Liver (tissue), 3 donors: ENCODE measurements at regions not wholly inside any gene's neighbourhood (a gene's known extent, or its start where the extent isn't known, plus 50 kb on each side); places are given as distances from the start of the nearest gene placed in this dataset.

Experiments
- EGR1 ChIP-seq, 2 donors: IDR thresholded peaks; 2 replicates each; pipeline ENCODE4 v1.6.1; 2016 to 2018; ENCODE audit warnings: antibody characterized with exemption in 2 of 2, low read depth in 2 of 2
- FOXA1 ChIP-seq: IDR thresholded peaks from 2 replicates; pipeline ENCODE4 v1.6.1; 2016; ENCODE audit warnings: antibody characterized with exemption
- GABPA ChIP-seq, 2 donors: IDR thresholded peaks in 1 of 2; conservative IDR thresholded peaks in 1 of 2; 2 replicates each; pipeline ENCODE4 v1.6.1; 2016; ENCODE audit warnings: antibody characterized with exemption in 2 of 2, mild to moderate bottlenecking in 1 of 2, moderate library complexity in 1 of 2
- HNF4G ChIP-seq: IDR thresholded peaks from 2 replicates; pipeline ENCODE4 v1.6.1; 2016; ENCODE audit warnings: antibody characterized with exemption
- JUND ChIP-seq, 2 donors: IDR thresholded peaks; 2 replicates each; pipeline ENCODE4 v1.6.1; 2016; ENCODE audit warnings: antibody characterized with exemption in 2 of 2
- RAD21 ChIP-seq, 2 donors: IDR thresholded peaks; 2 replicates each; pipeline ENCODE4 v1.6.1; 2016; ENCODE audit warnings: antibody characterized with exemption in 2 of 2, mild to moderate bottlenecking in 2 of 2
- SP1 ChIP-seq: IDR thresholded peaks from 2 replicates; pipeline ENCODE4 v1.6.1; 2018; ENCODE audit warnings: antibody characterized with exemption, mild to moderate bottlenecking
- TAF1 ChIP-seq: conservative IDR thresholded peaks from 2 replicates; pipeline ENCODE4 v1.6.1; 2016; ENCODE audit warnings: antibody characterized with exemption, mild to moderate bottlenecking
- YY1 ChIP-seq: IDR thresholded peaks from 2 replicates; pipeline ENCODE4 v1.6.1; 2016; ENCODE audit warnings: antibody characterized with exemption, mild to moderate bottlenecking
- TF ChIP-seq, protein P1 (sequence below): IDR thresholded peaks from 2 replicates; pipeline ENCODE4 v1.6.1; 2016; ENCODE audit warnings: antibody characterized with exemption
- TF ChIP-seq, protein P2 (sequence below): fragments of 150-350 bp; IDR thresholded peaks from 2 replicates; pipeline ENCODE4 v1.5.1; 2017; ENCODE audit warnings: improper control_type of control experiment, low read depth, low read length; ENCODE audit not compliant: missing input control
- TF ChIP-seq, protein P3 (sequence below): IDR thresholded peaks from 2 replicates; pipeline ENCODE4 v1.6.1; 2016; ENCODE audit warnings: antibody characterized with exemption, mild to moderate bottlenecking
- TF ChIP-seq, protein P4 (sequence below): IDR thresholded peaks from 2 replicates; pipeline ENCODE4 v1.6.1; 2016; ENCODE audit warnings: antibody characterized with exemption
- TF ChIP-seq, protein P5 (sequence below): IDR thresholded peaks from 2 replicates; pipeline ENCODE4 v1.6.1; 2016; ENCODE audit warnings: antibody characterized with exemption
- donor health status: healthy.
- donor health status: healthy.

DNA sequence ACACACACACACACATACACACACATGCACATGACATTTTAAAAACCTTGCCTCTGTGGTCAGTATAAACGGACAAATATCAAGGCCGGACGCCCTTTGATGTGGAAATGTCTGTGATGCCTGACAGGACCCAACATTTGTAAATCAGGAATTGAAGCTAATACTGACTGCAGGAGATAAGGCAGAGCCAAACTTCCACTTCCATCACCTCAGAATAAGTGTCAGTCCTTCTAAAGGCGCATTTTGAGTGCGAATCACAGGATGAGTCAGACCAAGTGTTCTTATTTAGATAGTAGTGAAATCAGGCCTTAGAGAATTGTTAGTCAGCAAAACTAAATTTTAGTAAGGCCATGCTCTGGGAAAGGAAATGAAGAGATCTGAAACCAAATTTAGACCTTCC, 211.7 kb upstream of the LRATD1 start:
- TF ChIP-seq GABPA (IDR thresholded peaks at IDR 0.05 in 1 of 2, conservative IDR thresholded peaks at IDR 0.05 in 1 of 2) (no peak), YY1 (no peak), SP1 (no peak), FOXA1 (no peak), TAF1 (no peak), RAD21 (IDR thresholded peaks at IDR 0.05) (no peak), EGR1 (IDR thresholded peaks at IDR 0.05; ENCODE audit: low read depth in 2 of 2) (no peak), JUND (IDR thresholded peaks at IDR 0.05) (peak in 1 of 2 donors; percentile 16), HNF4G (no peak)
- TF ChIP-seq, protein P1, sequence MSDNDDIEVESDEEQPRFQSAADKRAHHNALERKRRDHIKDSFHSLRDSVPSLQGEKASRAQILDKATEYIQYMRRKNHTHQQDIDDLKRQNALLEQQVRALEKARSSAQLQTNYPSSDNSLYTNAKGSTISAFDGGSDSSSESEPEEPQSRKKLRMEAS: no peak
- TF ChIP-seq, protein P2, sequence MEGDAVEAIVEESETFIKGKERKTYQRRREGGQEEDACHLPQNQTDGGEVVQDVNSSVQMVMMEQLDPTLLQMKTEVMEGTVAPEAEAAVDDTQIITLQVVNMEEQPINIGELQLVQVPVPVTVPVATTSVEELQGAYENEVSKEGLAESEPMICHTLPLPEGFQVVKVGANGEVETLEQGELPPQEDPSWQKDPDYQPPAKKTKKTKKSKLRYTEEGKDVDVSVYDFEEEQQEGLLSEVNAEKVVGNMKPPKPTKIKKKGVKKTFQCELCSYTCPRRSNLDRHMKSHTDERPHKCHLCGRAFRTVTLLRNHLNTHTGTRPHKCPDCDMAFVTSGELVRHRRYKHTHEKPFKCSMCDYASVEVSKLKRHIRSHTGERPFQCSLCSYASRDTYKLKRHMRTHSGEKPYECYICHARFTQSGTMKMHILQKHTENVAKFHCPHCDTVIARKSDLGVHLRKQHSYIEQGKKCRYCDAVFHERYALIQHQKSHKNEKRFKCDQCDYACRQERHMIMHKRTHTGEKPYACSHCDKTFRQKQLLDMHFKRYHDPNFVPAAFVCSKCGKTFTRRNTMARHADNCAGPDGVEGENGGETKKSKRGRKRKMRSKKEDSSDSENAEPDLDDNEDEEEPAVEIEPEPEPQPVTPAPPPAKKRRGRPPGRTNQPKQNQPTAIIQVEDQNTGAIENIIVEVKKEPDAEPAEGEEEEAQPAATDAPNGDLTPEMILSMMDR: no peak
- TF ChIP-seq, protein P3, sequence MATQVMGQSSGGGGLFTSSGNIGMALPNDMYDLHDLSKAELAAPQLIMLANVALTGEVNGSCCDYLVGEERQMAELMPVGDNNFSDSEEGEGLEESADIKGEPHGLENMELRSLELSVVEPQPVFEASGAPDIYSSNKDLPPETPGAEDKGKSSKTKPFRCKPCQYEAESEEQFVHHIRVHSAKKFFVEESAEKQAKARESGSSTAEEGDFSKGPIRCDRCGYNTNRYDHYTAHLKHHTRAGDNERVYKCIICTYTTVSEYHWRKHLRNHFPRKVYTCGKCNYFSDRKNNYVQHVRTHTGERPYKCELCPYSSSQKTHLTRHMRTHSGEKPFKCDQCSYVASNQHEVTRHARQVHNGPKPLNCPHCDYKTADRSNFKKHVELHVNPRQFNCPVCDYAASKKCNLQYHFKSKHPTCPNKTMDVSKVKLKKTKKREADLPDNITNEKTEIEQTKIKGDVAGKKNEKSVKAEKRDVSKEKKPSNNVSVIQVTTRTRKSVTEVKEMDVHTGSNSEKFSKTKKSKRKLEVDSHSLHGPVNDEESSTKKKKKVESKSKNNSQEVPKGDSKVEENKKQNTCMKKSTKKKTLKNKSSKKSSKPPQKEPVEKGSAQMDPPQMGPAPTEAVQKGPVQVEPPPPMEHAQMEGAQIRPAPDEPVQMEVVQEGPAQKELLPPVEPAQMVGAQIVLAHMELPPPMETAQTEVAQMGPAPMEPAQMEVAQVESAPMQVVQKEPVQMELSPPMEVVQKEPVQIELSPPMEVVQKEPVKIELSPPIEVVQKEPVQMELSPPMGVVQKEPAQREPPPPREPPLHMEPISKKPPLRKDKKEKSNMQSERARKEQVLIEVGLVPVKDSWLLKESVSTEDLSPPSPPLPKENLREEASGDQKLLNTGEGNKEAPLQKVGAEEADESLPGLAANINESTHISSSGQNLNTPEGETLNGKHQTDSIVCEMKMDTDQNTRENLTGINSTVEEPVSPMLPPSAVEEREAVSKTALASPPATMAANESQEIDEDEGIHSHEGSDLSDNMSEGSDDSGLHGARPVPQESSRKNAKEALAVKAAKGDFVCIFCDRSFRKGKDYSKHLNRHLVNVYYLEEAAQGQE: no peak
- TF ChIP-seq, protein P4, sequence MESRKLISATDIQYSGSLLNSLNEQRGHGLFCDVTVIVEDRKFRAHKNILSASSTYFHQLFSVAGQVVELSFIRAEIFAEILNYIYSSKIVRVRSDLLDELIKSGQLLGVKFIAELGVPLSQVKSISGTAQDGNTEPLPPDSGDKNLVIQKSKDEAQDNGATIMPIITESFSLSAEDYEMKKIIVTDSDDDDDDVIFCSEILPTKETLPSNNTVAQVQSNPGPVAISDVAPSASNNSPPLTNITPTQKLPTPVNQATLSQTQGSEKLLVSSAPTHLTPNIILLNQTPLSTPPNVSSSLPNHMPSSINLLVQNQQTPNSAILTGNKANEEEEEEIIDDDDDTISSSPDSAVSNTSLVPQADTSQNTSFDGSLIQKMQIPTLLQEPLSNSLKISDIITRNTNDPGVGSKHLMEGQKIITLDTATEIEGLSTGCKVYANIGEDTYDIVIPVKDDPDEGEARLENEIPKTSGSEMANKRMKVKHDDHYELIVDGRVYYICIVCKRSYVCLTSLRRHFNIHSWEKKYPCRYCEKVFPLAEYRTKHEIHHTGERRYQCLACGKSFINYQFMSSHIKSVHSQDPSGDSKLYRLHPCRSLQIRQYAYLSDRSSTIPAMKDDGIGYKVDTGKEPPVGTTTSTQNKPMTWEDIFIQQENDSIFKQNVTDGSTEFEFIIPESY: no peak
- TF ChIP-seq, protein P5, sequence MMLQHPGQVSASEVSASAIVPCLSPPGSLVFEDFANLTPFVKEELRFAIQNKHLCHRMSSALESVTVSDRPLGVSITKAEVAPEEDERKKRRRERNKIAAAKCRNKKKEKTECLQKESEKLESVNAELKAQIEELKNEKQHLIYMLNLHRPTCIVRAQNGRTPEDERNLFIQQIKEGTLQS: no peak
